GM12865 (cell line): ENCODE measurements at regions not wholly inside any gene's neighbourhood (a gene's known extent, or its start where the extent isn't known, plus 50 kb on each side); places are given as distances from the start of the nearest gene placed in this dataset.

Experiments used
- DNase-seq: peaks from one replicate; pipeline ENCODE4 v3.0.0; 2010; ENCODE audit warnings: low read depth
- H3K4me3 ChIP-seq: 2 replicates; pipeline ENCODE4 v1.5.1; 2011; ENCODE audit warnings: mild to moderate bottlenecking, low read depth, low read length, control low read depth
- CTCF ChIP-seq: IDR thresholded peaks from 2 replicates; pipeline ENCODE4 v1.5.1; 2011; ENCODE audit warnings: low read length, control low read depth, low read depth, inconsistent platforms; ENCODE audit not compliant: insufficient read depth; ENCODE audit errors: missing control alignments

- DNase-seq = no peak
Measured at GRCh38 chr10:29083096-29083495, 205.8 kb upstream of the LYZL1 start.

GRCh38 chr10:29084681-29085307 is 204.1 kb upstream of the LYZL1 start:
- H3K4me3 ChIP-seq = no peak overlapping the region
- DNase-seq = no peak
- no peak for TF ChIP-seq CTCF

More at GRCh38 chr10:29083096-29083495, 205.8 kb upstream of the LYZL1 start:
- no peak overlapping the region for H3K4me3 ChIP-seq
- no peak for TF ChIP-seq CTCF

- no peak for DNase-seq
- H3K4me3 ChIP-seq = no peak overlapping the region
- TF ChIP-seq CTCF = no peak
Measured at GRCh38 chr10:29089091-29089490, 199.8 kb upstream of the LYZL1 start.

- DNase-seq = no peak
- H3K4me3 ChIP-seq = no peak overlapping the region
- no peak for TF ChIP-seq CTCF
Measured at GRCh38 chr10:29096303-29096824, 192.5 kb upstream of the LYZL1 start.

GRCh38 chr10:29098423-29098822 is 190.4 kb upstream of the LYZL1 start:
- no peak for TF ChIP-seq CTCF
- no peak for DNase-seq
- no peak overlapping the region for H3K4me3 ChIP-seq

- DNase-seq = no peak
- TF ChIP-seq CTCF = no peak
- H3K4me3 ChIP-seq = no peak overlapping the region
Measured at GRCh38 chr10:29099001-29099400, 189.9 kb upstream of the LYZL1 start.

GRCh38 chr10:29099415-29099814 is 189.5 kb upstream of the LYZL1 start:
- no peak for TF ChIP-seq CTCF
- H3K4me3 ChIP-seq = no peak overlapping the region
- no peak for DNase-seq
